GM12872 (cell line): ENCODE measurements at regions not wholly inside any gene's neighbourhood (a gene's known extent, or its start where the extent isn't known, plus 50 kb on each side); places are given as distances from the start of the nearest gene placed in this dataset.

Source experiments
- CTCF ChIP-seq: IDR thresholded peaks from 3 replicates; pipeline ENCODE4 v1.5.1; 2011; ENCODE audit warnings: low read depth, mild to moderate bottlenecking, low read length, moderate library complexity; ENCODE audit not compliant: insufficient read depth

GRCh38 chr7:108908456-108908855, 338.8 kb downstream of the DNAJB9 start:
- no peak for TF ChIP-seq CTCF

- no peak for TF ChIP-seq CTCF
Observed at GRCh38 chr7:108911016-108911415, 341.3 kb downstream of the DNAJB9 start.

GRCh38 chr7:108920490-108920889, 350.8 kb downstream of the DNAJB9 start:
- no peak for TF ChIP-seq CTCF

GRCh38 chr7:108947526-108947925, 377.9 kb downstream of the DNAJB9 start:
- TF ChIP-seq CTCF, result no peak

GRCh38 chr7:108972004-108972403, 402.3 kb downstream of the DNAJB9 start:
- no peak for TF ChIP-seq CTCF

GRCh38 chr7:108973075-108973474, 403.4 kb downstream of the DNAJB9 start:
- TF ChIP-seq CTCF, result no peak

- TF ChIP-seq CTCF, result no peak
Observed at GRCh38 chr7:108974641-108975040, 405.0 kb downstream of the DNAJB9 start.

- TF ChIP-seq CTCF, result no peak
Observed at GRCh38 chr7:108985037-108985436, 415.4 kb downstream of the DNAJB9 start.
